HL-60 (cell line): ENCODE measurements at regions not wholly inside any gene's neighbourhood (a gene's known extent, or its start where the extent isn't known, plus 50 kb on each side); places are given as distances from the start of the nearest gene placed in this dataset.

Experiments used
- DNase-seq, 2 experiments: peaks; one replicate each; pipeline ENCODE4 v3.0.0-alpha.2; 2010 to 2020; ENCODE audit warnings: low read depth in 1 of 2, low spot score in 1 of 2
- H3K27ac ChIP-seq: fragments of 250-450 bp; sonication (Bioruptor Pico); replicated peaks from 2 replicates; pipeline ENCODE4 v1.5.1; 2020; ENCODE audit warnings: mild to moderate bottlenecking, moderate library complexity
- H3K27me3 ChIP-seq: fragments of 250-450 bp; sonication (Bioruptor Pico); 2 replicates; pipeline ENCODE4 v1.5.1; 2021; ENCODE audit warnings: mild to moderate bottlenecking, moderate library complexity; ENCODE audit not compliant: insufficient read depth, poor library complexity, severe bottlenecking
- H3K4me3 ChIP-seq: replicated peaks from 2 replicates; pipeline ENCODE4 v1.5.1; 2011; ENCODE audit warnings: mild to moderate bottlenecking, control low read depth, low read length; ENCODE audit not compliant: insufficient read depth
- CTCF ChIP-seq: IDR thresholded peaks from one replicate; pipeline ENCODE4 v1.5.1; 2011; ENCODE audit warnings: low read length, control low read depth, inconsistent platforms; ENCODE audit not compliant: insufficient read depth
- GABPA ChIP-seq: IDR thresholded peaks from 2 replicates; pipeline ENCODE4 v1.6.1; 2012; ENCODE audit warnings: low read depth
- POLR2AphosphoS5 ChIP-seq: IDR thresholded peaks from 2 replicates; pipeline ENCODE4 v1.6.1; 2012; ENCODE audit warnings: low read depth
- REST ChIP-seq: IDR thresholded peaks from 2 replicates; pipeline ENCODE4 v1.6.1; 2012; ENCODE audit warnings: low read depth; ENCODE audit not compliant: insufficient replicate concordance
- SPI1 ChIP-seq: IDR thresholded peaks from 2 replicates; pipeline ENCODE4 v1.6.1; 2012; ENCODE audit warnings: low read depth, mild to moderate bottlenecking, borderline replicate concordance

GRCh38 chr4:98745366-98745765 lies 87.0 kb upstream of the TSPAN5 start:
- peak in 1 of 2 experiments; percentile 31 for DNase-seq
- TF ChIP-seq SPI1: no peak
- no peak for TF ChIP-seq CTCF
- no peak for TF ChIP-seq POLR2AphosphoS5
- TF ChIP-seq REST: no peak
- no peak for TF ChIP-seq GABPA
- Histone ChIP-seq H3K4me3 (no peak overlapping the region), H3K27me3 (no peaks in the 10 kb centered on the region), H3K27ac (no peak overlapping the region)

GRCh38 chr4:98744372-98745150 lies 86.2 kb upstream of the TSPAN5 start:
- DNase-seq: no peak
- Histone ChIP-seq H3K27me3 (no peaks in the 10 kb centered on the region), H3K4me3 (no peak overlapping the region), H3K27ac (no peak overlapping the region)
- TF ChIP-seq REST: no peak
- TF ChIP-seq CTCF: no peak
- TF ChIP-seq SPI1: no peak

- Histone ChIP-seq H3K27ac (no peak overlapping the region), H3K4me3 (no peak overlapping the region), H3K27me3 (no peaks in the 10 kb centered on the region)
- no peak for DNase-seq
- no peak for TF ChIP-seq REST
- no peak for TF ChIP-seq GABPA
- no peak for TF ChIP-seq CTCF
- TF ChIP-seq POLR2AphosphoS5: no peak
- no peak for TF ChIP-seq SPI1
These were observed 83.5 kb upstream of the TSPAN5 start for GRCh38 chr4:98741952-98742351.
